ENCODE measurements at regions not wholly inside any gene's neighbourhood (a gene's known extent, or its start where the extent isn't known, plus 50 kb on each side); places are given as distances from the start of the nearest gene placed in this dataset.

- TF ChIP-seq REST (IDR thresholded peaks at IDR 0.05; ENCODE audit: low read depth) = no peak
- no peak for TF ChIP-seq EP300 (IDR thresholded peaks at IDR 0.05; ENCODE audit: borderline replicate concordance)
- no peak for TF ChIP-seq YY1 (IDR thresholded peaks at IDR 0.05; ENCODE audit: low read depth)
- TF ChIP-seq NFIC (IDR thresholded peaks at IDR 0.05) = no peak
- TF ChIP-seq, protein P1, sequence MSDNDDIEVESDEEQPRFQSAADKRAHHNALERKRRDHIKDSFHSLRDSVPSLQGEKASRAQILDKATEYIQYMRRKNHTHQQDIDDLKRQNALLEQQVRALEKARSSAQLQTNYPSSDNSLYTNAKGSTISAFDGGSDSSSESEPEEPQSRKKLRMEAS (IDR thresholded peaks at IDR 0.05) = no peak
- no peak for TF ChIP-seq ZBTB7A (IDR thresholded peaks at IDR 0.05; ENCODE audit: low read depth)
- no peak for TF ChIP-seq TEAD4 (IDR thresholded peaks at IDR 0.05)
- TF ChIP-seq FOXM1 (IDR thresholded peaks at IDR 0.05; ENCODE audit: borderline replicate concordance, low read depth) = no peak
- TF ChIP-seq RAD21 (IDR thresholded peaks at IDR 0.05; ENCODE audit: low read depth) = no peak
- no peak for TF ChIP-seq CEBPB (IDR thresholded peaks at IDR 0.05)
- no peak for TF ChIP-seq USF1 (IDR thresholded peaks at IDR 0.05)
- no peak for TF ChIP-seq TAF1 (IDR thresholded peaks at IDR 0.05; ENCODE audit: low read depth)
Observed at GRCh38 chr1:219697682-219698081, 84.8 kb upstream of the ZC3H11B start.
